Left lung (tissue), 4 donors: ENCODE measurements at regions not wholly inside any gene's neighbourhood (a gene's known extent, or its start where the extent isn't known, plus 50 kb on each side); places are given as distances from the start of the nearest gene placed in this dataset.

Experiments
- ATAC-seq: fragments of 200-7000 bp; cut with Tn5 transposase; one replicate; pipeline ENCODE4 v1.9.1; 2020; ENCODE audit warnings: moderate library complexity
- DNase-seq, 4 donors: peaks; one replicate each; pipeline ENCODE4 v3.0.0-alpha.2; 2013 to 2020
- H3K27ac ChIP-seq, 2 donors: fragments of 200-600 bp; sonication (generic) in 1 of 2; one replicate each; pipeline versions ENCODE4 v1.5.0 to v1.8.0; 2020 to 2021
- H3K27me3 ChIP-seq, 2 donors: fragments of 200-600 bp; sonication (generic) in 1 of 2; one replicate each; pipeline versions ENCODE4 v1.5.0 to v1.8.0; 2020 to 2021
- H3K36me3 ChIP-seq, 2 donors: fragments of 200-600 bp; sonication (generic) in 1 of 2; one replicate each; pipeline versions ENCODE4 v1.5.0 to v1.8.0; 2020 to 2021
- H3K4me1 ChIP-seq, 2 donors: fragments of 200-600 bp; one replicate each; pipeline ENCODE4 v1.8.0; 2021
- H3K4me3 ChIP-seq, 2 donors: fragments of 200-600 bp; sonication (generic) in 1 of 2; one replicate each; pipeline versions ENCODE4 v1.5.0 to v1.8.0; 2020 to 2021; ENCODE audit warnings: mild to moderate bottlenecking in 1 of 2
- H3K9me3 ChIP-seq, 2 donors: fragments of 200-600 bp; sonication (generic) in 1 of 2; one replicate each; pipeline versions ENCODE4 v1.5.0 to v1.8.0; 2020 to 2021
- CTCF ChIP-seq, 2 donors: fragments of 200-600 bp; sonication (generic) in 1 of 2; IDR thresholded peaks; one replicate each; pipeline versions ENCODE4 v1.5.0 to v1.8.0; 2021; ENCODE audit warnings: antibody characterized with exemption in 2 of 2
- intact Hi-C, 2 donors: fragments of 100-400 bp; cut with DNase I; formaldehyde crosslinking; loops; one replicate each; pipeline versions ENCODE4 v1.11.2 to v1.14.2; 2022
- donor health status: DM: no; HTN: yes; CAD: no.
- donor health status: DM: no; HTN: no; CAD: no.

DNA sequence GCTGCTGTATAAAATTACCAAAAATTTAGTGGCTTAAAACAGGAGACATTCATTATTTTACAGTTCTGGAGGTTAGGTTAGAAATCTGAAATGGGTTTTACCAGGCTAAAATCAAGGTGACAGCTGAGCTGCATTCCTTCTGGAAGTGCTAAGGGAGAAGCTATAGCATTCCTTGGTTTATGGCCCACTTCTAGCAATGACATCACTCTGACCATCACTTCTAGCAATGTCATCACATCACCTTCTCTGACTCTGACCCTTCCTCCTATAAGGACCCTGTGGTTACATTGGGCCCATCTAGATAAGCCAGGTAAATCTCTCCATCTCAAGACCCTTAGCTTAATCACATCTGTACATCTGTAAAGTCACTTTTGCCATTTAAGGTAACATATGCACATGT, 366.1 kb downstream of the EFNA5 start:
- no peak for ATAC-seq
- H3K9me3 ChIP-seq = no peaks in the 10 kb centered on the region
- no peaks in the 10 kb centered on the region for H3K36me3 ChIP-seq
- no peak for DNase-seq
- H3K27ac ChIP-seq = no peak overlapping the region
- no peak overlapping the region for H3K4me3 ChIP-seq
- intact Hi-C loops = no loop called here
- TF ChIP-seq CTCF (IDR thresholded peaks at IDR 0.05) = no peak
- H3K27me3 ChIP-seq = no peaks in the 10 kb centered on the region
- no peaks in the 10 kb centered on the region for H3K4me1 ChIP-seq

GRCh38 chr5:107303171-107303968, 367.4 kb downstream of the EFNA5 start:
- no peak overlapping the region for H3K4me3 ChIP-seq
- H3K27me3 ChIP-seq = no peaks in the 10 kb centered on the region
- ATAC-seq (no peak), DNase-seq (no peak)
- no peak overlapping the region for H3K27ac ChIP-seq
- TF ChIP-seq CTCF (IDR thresholded peaks at IDR 0.05) = no peak
- no peaks in the 10 kb centered on the region for H3K9me3 ChIP-seq
- no peaks in the 10 kb centered on the region for H3K36me3 ChIP-seq
- intact Hi-C loops = no loop called here
- no peaks in the 10 kb centered on the region for H3K4me1 ChIP-seq

GRCh38 chr5:107302441-107302840, 368.3 kb downstream of the EFNA5 start:
- no peak overlapping the region for H3K27ac ChIP-seq
- ATAC-seq (no peak), DNase-seq (no peak)
- H3K4me3 ChIP-seq = no peak overlapping the region
- TF ChIP-seq CTCF (IDR thresholded peaks at IDR 0.05) = no peak
- no peaks in the 10 kb centered on the region for H3K36me3 ChIP-seq
- H3K27me3 ChIP-seq = no peaks in the 10 kb centered on the region
- H3K9me3 ChIP-seq = no peaks in the 10 kb centered on the region
- H3K4me1 ChIP-seq = no peaks in the 10 kb centered on the region
- intact Hi-C loops = no loop called here

DNA sequence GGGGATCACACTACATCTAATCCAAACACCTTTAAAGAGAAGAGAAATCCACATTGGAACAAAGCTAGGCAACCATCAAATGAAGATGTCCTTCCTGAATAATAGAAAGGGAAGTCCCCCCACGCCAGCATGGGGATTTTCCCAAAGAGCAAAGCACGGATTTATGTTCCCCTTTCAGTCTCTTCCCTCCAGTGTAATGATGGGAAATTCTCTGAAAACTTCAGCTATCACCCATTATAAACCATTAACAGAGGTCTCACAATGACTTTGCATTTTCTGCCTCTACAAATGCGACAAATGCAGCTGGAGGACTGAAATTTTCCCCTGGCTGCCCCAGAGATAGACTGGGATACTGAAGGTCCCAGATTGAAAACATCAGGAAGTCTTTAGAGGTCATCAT, 368.7 kb downstream of the EFNA5 start:
- TF ChIP-seq CTCF (IDR thresholded peaks at IDR 0.05) = no peak

DNA sequence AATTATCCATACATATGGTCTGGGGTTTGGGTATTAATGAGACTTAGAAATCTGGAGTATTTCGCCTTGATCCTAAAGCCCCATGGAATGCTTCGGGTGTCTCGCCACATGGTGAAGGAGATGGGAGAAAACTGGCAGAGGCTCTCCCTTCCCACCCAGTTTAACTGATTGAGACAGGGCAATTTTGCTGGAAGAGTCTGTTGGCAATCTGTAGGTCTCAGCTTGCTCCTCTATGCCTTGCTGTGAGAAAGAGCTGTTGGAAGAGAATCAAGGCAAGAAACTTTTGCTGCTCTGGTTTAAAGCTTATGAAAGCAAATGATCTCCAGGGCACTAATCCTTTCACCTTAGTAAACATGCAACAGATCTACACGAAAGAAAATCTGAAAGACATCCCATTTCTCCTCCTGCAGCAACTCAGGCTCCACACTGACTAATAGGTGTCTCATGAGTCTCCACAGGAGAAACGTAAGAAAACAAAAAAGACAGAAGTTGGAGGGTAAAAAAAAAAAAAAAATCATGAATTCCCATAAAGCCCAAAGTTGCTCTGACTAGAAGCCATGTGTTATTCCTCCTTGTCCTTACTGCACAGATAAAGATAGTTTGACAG, 369.9 kb downstream of the EFNA5 start:
- Histone ChIP-seq H3K9me3 (no peaks in the 10 kb centered on the region), H3K27me3 (no peaks in the 10 kb centered on the region), H3K4me1 (no peaks in the 10 kb centered on the region), H3K36me3 (no peaks in the 10 kb centered on the region), H3K27ac (no peak overlapping the region), H3K4me3 (no peak overlapping the region)
- ATAC-seq = no peak
- no peak for TF ChIP-seq CTCF (IDR thresholded peaks at IDR 0.05)
- intact Hi-C loops = no loop called here
- DNase-seq = no peak

More for the DNA sequence above, 368.7 kb downstream of the EFNA5 start:
- intact Hi-C loops = no loop called here
- H3K27ac ChIP-seq = no peak overlapping the region
- H3K4me1 ChIP-seq = no peaks in the 10 kb centered on the region
- ATAC-seq = no peak
- H3K27me3 ChIP-seq = no peaks in the 10 kb centered on the region
- no peak for DNase-seq
- no peak overlapping the region for H3K4me3 ChIP-seq
- H3K36me3 ChIP-seq = no peaks in the 10 kb centered on the region
- no peaks in the 10 kb centered on the region for H3K9me3 ChIP-seq
